K562 (cell line): ENCODE measurements at regions not wholly inside any gene's neighbourhood (a gene's known extent, or its start where the extent isn't known, plus 50 kb on each side); places are given as distances from the start of the nearest gene placed in this dataset.

Experiments
- ATAC-seq: fragments of 200-7000 bp; cut with Tn5 transposase; 3 replicates; pipeline ENCODE4 v1.9.1; 2020; ENCODE audit warnings: moderate library complexity
- BruUV-seq: library from RNA; stranded (reverse); fragments of 400-500 nt; replicated peaks from 2 replicates; lab custom pipeline; 2021; lab: Mats Ljungman, UMichigan
- CTCF ChIA-PET: fragments of 300-600 bp; formaldehyde crosslinking; extraction: SDS; loops from one replicate; lab custom pipeline; 2021; ENCODE audit warnings: low intra/inter-chr PET ratio; lab: Yijun Ruan, JAX
- POLR2A ChIA-PET: fragments of 300-600, 350-650 bp; sonication (Branson Sonifier 250); formaldehyde crosslinking; extraction: SDS; loops from one replicate; lab custom pipeline; 2021; ENCODE audit warnings: antibody characterized with exemption, inconsistent platforms; lab: Yijun Ruan, JAX
- DNase-seq, 4 experiments: peaks; one replicate each; pipeline versions ENCODE4 v3.0.0 to v3.0.0-alpha.2; 2011 to 2018; ENCODE audit warnings: low spot score in 3 of 4, mixed read lengths in 3 of 4; ENCODE audit errors: extremely low read depth in 1 of 4
- FAIRE-seq: peaks from 2 replicates; lab custom pipeline; 2011; peaks lifted over from hg19 to GRCh38; lab: Jason Lieb, UNC
- H2AFZ ChIP-seq: 2 replicates; pipeline ENCODE4 v1.6.0; 2011; ENCODE audit warnings: low read depth, low read length, control low read depth, inconsistent platforms
- H3K27ac ChIP-seq: fragments of 200-600 bp; 3 replicates; pipeline ENCODE4 v1.8.0; 2011; ENCODE audit warnings: low read depth, mild to moderate bottlenecking, control low read depth, inconsistent platforms, low read length, moderate library complexity, mixed read lengths; ENCODE audit errors: extremely low read depth
- H3K27me3 ChIP-seq, 2 experiments: fragments of 300-600 bp in 1 of 2; 2 replicates in 1 of 2; 3 replicates in 1 of 2; pipeline versions ENCODE4 v1.6.0 to v1.8.0; 2011; ENCODE audit warnings: inconsistent platforms in 2 of 2, low read length in 2 of 2, mild to moderate bottlenecking in 1 of 2, mixed read lengths in 1 of 2, moderate library complexity in 1 of 2; ENCODE audit not compliant: control insufficient read depth in 2 of 2, insufficient read depth in 2 of 2
- H3K36me3 ChIP-seq: fragments of 300-600 bp; 3 replicates; pipeline ENCODE4 v1.8.0; 2011; ENCODE audit warnings: mild to moderate bottlenecking, low read length, inconsistent platforms; ENCODE audit not compliant: control insufficient read depth, insufficient read depth
- H3K4me1 ChIP-seq, 2 experiments: fragments of 200-600 bp in 1 of 2; replicated peaks in 1 of 2; 2 replicates in 1 of 2; 3 replicates in 1 of 2; pipeline versions ENCODE4 v1.5.1 to v1.8.0; 2011; ENCODE audit warnings: inconsistent platforms in 2 of 2, low read length in 2 of 2, mild to moderate bottlenecking in 1 of 2, mixed read lengths in 1 of 2, moderate library complexity in 1 of 2; ENCODE audit not compliant: control insufficient read depth in 2 of 2, insufficient read depth in 2 of 2
- H3K4me2 ChIP-seq: 2 replicates; pipeline ENCODE4 v1.6.1; 2011; ENCODE audit warnings: low read length, control low read depth, inconsistent platforms, mixed read lengths; ENCODE audit not compliant: insufficient read depth
- H3K4me3 ChIP-seq: fragments of 200-600 bp; sonication (generic), shearing (Covaris generic); 2 replicates; pipeline ENCODE4 v1.5.1; 2016; ENCODE audit warnings: control low read depth, inconsistent platforms
- H3K79me2 ChIP-seq: fragments of 200-600 bp; 3 replicates; pipeline ENCODE4 v1.8.0; 2011; ENCODE audit warnings: low read length, inconsistent platforms; ENCODE audit not compliant: control insufficient read depth, insufficient read depth
- H3K9ac ChIP-seq, 2 experiments: 2 replicates each; pipeline versions ENCODE4 v1.6.0 to v1.6.1; 2011; ENCODE audit warnings: low read depth in 2 of 2, low read length in 2 of 2, control low read depth in 1 of 2, inconsistent platforms in 1 of 2, mild to moderate bottlenecking in 1 of 2, mixed read lengths in 1 of 2; ENCODE audit not compliant: insufficient read depth in 1 of 2
- H3K9me1 ChIP-seq: one replicate; pipeline ENCODE4 v1.6.0; 2011; ENCODE audit warnings: inconsistent platforms, mild to moderate bottlenecking, low read length, moderate library complexity; ENCODE audit not compliant: control insufficient read depth, insufficient read depth
- H3K9me3 ChIP-seq: replicated peaks from 2 replicates; pipeline ENCODE4 v1.5.1; 2011; ENCODE audit warnings: low read depth, low read length, inconsistent platforms; ENCODE audit not compliant: control insufficient read depth, insufficient read depth
- H4K20me1 ChIP-seq: replicated peaks from 2 replicates; pipeline ENCODE4 v1.6.1; 2011; ENCODE audit warnings: low read length, inconsistent platforms, mixed read lengths; ENCODE audit not compliant: control insufficient read depth, insufficient read depth
- ARID2 ChIP-seq: fragments of 450-650 bp; IDR thresholded peaks from 2 replicates; pipeline ENCODE4 v1.6.1; 2017; ENCODE audit warnings: antibody characterized with exemption, mild to moderate bottlenecking
- BRF1 ChIP-seq: IDR thresholded peaks from 3 replicates; pipeline ENCODE4 v1.6.1; 2011; ENCODE audit warnings: borderline replicate concordance, mild to moderate bottlenecking; ENCODE audit not compliant: insufficient read length; ENCODE audit errors: extremely low read depth
- CC2D1A ChIP-seq: fragments of 450-650 bp; IDR thresholded peaks from 2 replicates; pipeline ENCODE4 v1.6.1; 2017; ENCODE audit warnings: mild to moderate bottlenecking
- MECOM ChIP-seq: fragments of 250-450 bp; sonication (Bioruptor Pico); IDR thresholded peaks from 2 replicates; pipeline ENCODE4 v1.8.0; 2022; ENCODE audit warnings: inconsistent platforms
- SPI1 ChIP-seq: IDR thresholded peaks from 2 replicates; pipeline ENCODE4 v1.6.1; 2011; ENCODE audit warnings: low read depth, low read length, control low read depth, borderline replicate concordance
- SRF ChIP-seq, 2 experiments: fragments of 250-450, 450-650 bp in 1 of 2; sonication (Bioruptor Pico) in 1 of 2; sonication (generic) in 1 of 2; formaldehyde crosslinking; IDR thresholded peaks; 2 replicates each; pipeline versions ENCODE4 v1.5.0 to v1.5.1; 2020 to 2022; ENCODE audit warnings: mild to moderate bottlenecking in 1 of 2, missing genetic modification reagents in 1 of 2
- STAG1 ChIP-seq: sonication (generic); formaldehyde crosslinking; IDR thresholded peaks from 2 replicates; pipeline ENCODE4 v1.5.0; 2020; ENCODE audit warnings: missing genetic modification reagents, borderline replicate concordance
- ZNF3 ChIP-seq: fragments of 250-450 bp; sonication (Bioruptor Pico); IDR thresholded peaks from 2 replicates; pipeline ENCODE4 v1.5.0; 2021; ENCODE audit warnings: mild to moderate bottlenecking, moderate library complexity
- ZNF584 ChIP-seq: fragments of 200-800 bp; sonication (Bioruptor generic); IDR thresholded peaks from 2 replicates; pipeline ENCODE4 v1.6.1; 2016; ENCODE audit warnings: low read depth, mild to moderate bottlenecking, missing genetic modification characterization, missing compliant biosample characterization
- ZNF696 ChIP-seq: fragments of 250-450 bp; sonication (Bioruptor Pico); conservative IDR thresholded peaks from 2 replicates; pipeline ENCODE4 v1.4.0; 2020; ENCODE audit warnings: mild to moderate bottlenecking, moderate library complexity
- WGBS: fragments of 100-300 bp; shearing (Covaris generic); methylation state at CpG from one replicate; pipeline ENCODE4 v1.1.6; 2016; ENCODE audit warnings: low coverage, mixed read lengths; ENCODE audit not compliant: insufficient coverage; ENCODE audit errors: missing lambda C conversion rate; 5-methylcytosine and 5-hydroxymethylcytosine counted together
- in situ Hi-C: fragments of 300-500 bp; cut with MboI; formaldehyde crosslinking; loops from 4 replicates; pipeline ENCODE4 v1.15.0; 2018; ENCODE audit warnings: inconsistent platforms, mixed read lengths
- intact Hi-C: fragments of 100-400 bp; cut with micrococcal nuclease; formaldehyde crosslinking; loops from 2 replicates; pipeline ENCODE4 v1.14.2; 2022
- TF ChIP-seq, protein P1 (sequence below), 2 experiments: fragments of 450-650 bp; formaldehyde crosslinking in 1 of 2; IDR thresholded peaks; 2 replicates each; pipeline versions ENCODE4 v1.4.0 to v1.6.1; 2014 to 2020; ENCODE audit warnings: mild to moderate bottlenecking in 2 of 2, borderline replicate concordance in 1 of 2, low read depth in 1 of 2
- TF ChIP-seq, protein P2 (sequence below), 3 experiments: IDR thresholded peaks in 2 of 3; conservative IDR thresholded peaks in 1 of 3; 2 replicates each; pipeline ENCODE4 v1.5.1; 2011 to 2012; ENCODE audit warnings: low read length in 3 of 3, mild to moderate bottlenecking in 3 of 3, control low read depth in 2 of 3, improper control_type of control experiment in 1 of 3, inconsistent platforms in 1 of 3, low read depth in 1 of 3, mixed read lengths in 1 of 3, moderate library complexity in 1 of 3; ENCODE audit not compliant: insufficient read depth in 2 of 3

DNA sequence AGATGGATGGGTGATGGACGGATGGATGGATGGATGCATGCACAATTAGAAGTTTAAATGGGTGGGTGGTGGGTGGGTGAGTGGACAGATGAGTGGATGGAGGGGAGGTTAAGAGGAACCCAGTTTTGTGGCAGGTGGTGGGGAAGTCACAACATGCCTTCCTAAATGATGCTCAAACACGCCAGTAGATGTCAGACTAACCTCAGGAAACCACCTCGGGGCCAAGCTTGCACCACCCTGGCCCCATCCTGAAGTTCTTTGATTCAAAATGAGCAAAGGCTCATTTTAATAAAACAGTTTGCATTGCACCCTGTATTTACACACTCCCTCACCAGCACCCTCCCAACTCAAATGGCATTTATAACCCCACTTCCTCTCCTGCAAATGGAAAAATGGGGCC, 91.4 kb upstream of the CACNA1A start:
- no peak overlapping the region for H2AFZ ChIP-seq
- DNase-seq, result peak; percentile 72 to 81 (median 76)
- H3K27me3 ChIP-seq, result peaks cover 3 to 14% of the 10 kb centered on the region in 2 experiments; a peak in 3 of 5 replicates
- no peak overlapping the region for H3K4me2 ChIP-seq
- H3K9me1 ChIP-seq, result no peaks in the 10 kb centered on the region
- no peaks in the 10 kb centered on the region for H3K36me3 ChIP-seq
- no peak overlapping the region for H3K27ac ChIP-seq
- no TSS peak for BruUV-seq
- peak; percentile 88 for ATAC-seq
- peak; percentile 93 for FAIRE-seq
- 0% methylated on average over 3 of the region's 3 CpGs for WGBS
- ChIA-PET POLR2A (interaction anchor here (0.6 to 0.7 kb wide), 2 partner anchors 164 to 324 kb away, joined by 3 to 4 read pairs; no protein-coding TSS in a partner anchor), CTCF (interaction anchor here (0.6 to 2.3 kb wide), 4 partner anchors 101 to 265 kb away, joined by 6 to 15 read pairs (median 8); no protein-coding TSS in a partner anchor)
- in situ Hi-C loops, result loop anchor here (25.0 kb wide), 1 partner anchor 465 kb away; the partner anchor contains the start of genes MISP3 and PALM3
- H3K4me3 ChIP-seq, result no peak overlapping the region
- intact Hi-C loops, result loop anchor here (1.0 to 2.0 kb wide), 2 partner anchors 123 to 265 kb away; no protein-coding TSS in a partner anchor
- no peaks in the 10 kb centered on the region for H4K20me1 ChIP-seq
- no peak overlapping the region for H3K9ac ChIP-seq
- no peaks in the 10 kb centered on the region for H3K9me3 ChIP-seq
- H3K4me1 ChIP-seq, result peaks cover 0 to 4% of the 10 kb centered on the region in 2 experiments; a peak in 2 of 5 replicates
- H3K79me2 ChIP-seq, result no peaks in the 10 kb centered on the region
- peak; percentile 68; the same call in 1 of the 2 replicates for TF ChIP-seq ARID2
- no peak for TF ChIP-seq ZNF3 (CRISPR knock-in tag)
- 0 out of 2 replicates have a peak, but pooled peaks have one; percentile 24 for TF ChIP-seq SPI1
- TF ChIP-seq CC2D1A, result 0 out of 2 replicates have a peak, but pooled peaks have one; percentile 15
- TF ChIP-seq, protein P1, sequence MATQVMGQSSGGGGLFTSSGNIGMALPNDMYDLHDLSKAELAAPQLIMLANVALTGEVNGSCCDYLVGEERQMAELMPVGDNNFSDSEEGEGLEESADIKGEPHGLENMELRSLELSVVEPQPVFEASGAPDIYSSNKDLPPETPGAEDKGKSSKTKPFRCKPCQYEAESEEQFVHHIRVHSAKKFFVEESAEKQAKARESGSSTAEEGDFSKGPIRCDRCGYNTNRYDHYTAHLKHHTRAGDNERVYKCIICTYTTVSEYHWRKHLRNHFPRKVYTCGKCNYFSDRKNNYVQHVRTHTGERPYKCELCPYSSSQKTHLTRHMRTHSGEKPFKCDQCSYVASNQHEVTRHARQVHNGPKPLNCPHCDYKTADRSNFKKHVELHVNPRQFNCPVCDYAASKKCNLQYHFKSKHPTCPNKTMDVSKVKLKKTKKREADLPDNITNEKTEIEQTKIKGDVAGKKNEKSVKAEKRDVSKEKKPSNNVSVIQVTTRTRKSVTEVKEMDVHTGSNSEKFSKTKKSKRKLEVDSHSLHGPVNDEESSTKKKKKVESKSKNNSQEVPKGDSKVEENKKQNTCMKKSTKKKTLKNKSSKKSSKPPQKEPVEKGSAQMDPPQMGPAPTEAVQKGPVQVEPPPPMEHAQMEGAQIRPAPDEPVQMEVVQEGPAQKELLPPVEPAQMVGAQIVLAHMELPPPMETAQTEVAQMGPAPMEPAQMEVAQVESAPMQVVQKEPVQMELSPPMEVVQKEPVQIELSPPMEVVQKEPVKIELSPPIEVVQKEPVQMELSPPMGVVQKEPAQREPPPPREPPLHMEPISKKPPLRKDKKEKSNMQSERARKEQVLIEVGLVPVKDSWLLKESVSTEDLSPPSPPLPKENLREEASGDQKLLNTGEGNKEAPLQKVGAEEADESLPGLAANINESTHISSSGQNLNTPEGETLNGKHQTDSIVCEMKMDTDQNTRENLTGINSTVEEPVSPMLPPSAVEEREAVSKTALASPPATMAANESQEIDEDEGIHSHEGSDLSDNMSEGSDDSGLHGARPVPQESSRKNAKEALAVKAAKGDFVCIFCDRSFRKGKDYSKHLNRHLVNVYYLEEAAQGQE (IDR thresholded peaks at IDR 0.05; ENCODE audit: borderline replicate concordance), result peak; percentile 79
- TF ChIP-seq, protein P1 (CRISPR knock-in tag; IDR thresholded peaks at IDR 0.05; ENCODE audit: low read depth), result no peak
- TF ChIP-seq BRF1, result no peak
- no peak for TF ChIP-seq MECOM
- peak; percentile 77; the same call in 1 of the 2 replicates for TF ChIP-seq STAG1 (CRISPR knock-in tag)
- TF ChIP-seq ZNF696 (CRISPR knock-in tag), result no peak
- TF ChIP-seq ZNF584 (CRISPR knock-in tag), result no peak
- TF ChIP-seq SRF (CRISPR knock-in tag; IDR thresholded peaks at IDR 0.05), result peak in 1 of 2 experiments; percentile 50; a peak in 1 of 4 replicates
- TF ChIP-seq, protein P2, sequence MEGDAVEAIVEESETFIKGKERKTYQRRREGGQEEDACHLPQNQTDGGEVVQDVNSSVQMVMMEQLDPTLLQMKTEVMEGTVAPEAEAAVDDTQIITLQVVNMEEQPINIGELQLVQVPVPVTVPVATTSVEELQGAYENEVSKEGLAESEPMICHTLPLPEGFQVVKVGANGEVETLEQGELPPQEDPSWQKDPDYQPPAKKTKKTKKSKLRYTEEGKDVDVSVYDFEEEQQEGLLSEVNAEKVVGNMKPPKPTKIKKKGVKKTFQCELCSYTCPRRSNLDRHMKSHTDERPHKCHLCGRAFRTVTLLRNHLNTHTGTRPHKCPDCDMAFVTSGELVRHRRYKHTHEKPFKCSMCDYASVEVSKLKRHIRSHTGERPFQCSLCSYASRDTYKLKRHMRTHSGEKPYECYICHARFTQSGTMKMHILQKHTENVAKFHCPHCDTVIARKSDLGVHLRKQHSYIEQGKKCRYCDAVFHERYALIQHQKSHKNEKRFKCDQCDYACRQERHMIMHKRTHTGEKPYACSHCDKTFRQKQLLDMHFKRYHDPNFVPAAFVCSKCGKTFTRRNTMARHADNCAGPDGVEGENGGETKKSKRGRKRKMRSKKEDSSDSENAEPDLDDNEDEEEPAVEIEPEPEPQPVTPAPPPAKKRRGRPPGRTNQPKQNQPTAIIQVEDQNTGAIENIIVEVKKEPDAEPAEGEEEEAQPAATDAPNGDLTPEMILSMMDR (IDR thresholded peaks at IDR 0.05 in 2 of 3, conservative IDR thresholded peaks at IDR 0.05 in 1 of 3; ENCODE audit: insufficient read depth in 2 of 3, low read depth in 1 of 3, low read length in 3 of 3), result peak; percentile 68 to 82 (median 73)
